ENCODE measurements at regions not wholly inside any gene's neighbourhood (a gene's known extent, or its start where the extent isn't known, plus 50 kb on each side); places are given as distances from the start of the nearest gene placed in this dataset.

DNA sequence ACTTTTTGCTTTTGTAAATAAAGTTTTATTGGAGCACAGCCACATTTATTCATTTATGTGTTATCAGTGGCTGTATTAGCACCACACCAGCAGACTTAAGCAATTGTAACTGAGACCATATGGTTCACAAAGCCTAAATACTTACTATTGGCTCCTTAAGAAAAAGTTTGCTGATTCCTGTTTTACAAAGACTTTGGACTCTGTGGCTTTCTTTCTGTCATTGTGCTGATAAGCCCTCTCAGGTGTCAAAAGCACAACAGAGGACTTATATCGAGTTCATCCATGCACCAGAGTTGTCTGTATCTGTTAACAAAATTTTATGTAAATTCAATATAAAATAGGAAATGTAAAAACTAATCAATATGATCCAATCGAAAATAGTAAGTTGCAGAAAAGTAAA, 55.6 kb upstream of the PCSK5 start:
- Histone ChIP-seq H3K27ac (ENCODE audit: low read depth in 2 of 2, low read length in 1 of 2) (no peak overlapping the region), H3F3A (replicated peaks; ENCODE audit: insufficient read depth) (no peaks in the 10 kb centered on the region), H4K20me1 (ENCODE audit: insufficient read depth) (no peaks in the 10 kb centered on the region), H3K9me2 (no peaks in the 10 kb centered on the region), H3K4me1 (ENCODE audit: control insufficient read depth in 1 of 2, insufficient read depth in 2 of 2, low read depth in 1 of 2, low read length in 1 of 2) (no peaks in the 10 kb centered on the region), H3K4me2 (no peak overlapping the region), H3K36me3 (replicated peaks in 1 of 2; ENCODE audit: control insufficient read depth in 1 of 2, insufficient read depth in 2 of 2, low read length in 1 of 2) (no peaks in the 10 kb centered on the region), H3K27me3 (ENCODE audit: insufficient read depth) (no peaks in the 10 kb centered on the region), H3K9me3 (no peaks in the 10 kb centered on the region), H3K4me3 (ENCODE audit: low read depth in 2 of 2, low read length in 1 of 2) (no peak overlapping the region), H3K79me2 (ENCODE audit: insufficient read depth) (no peaks in the 10 kb centered on the region), H2AFZ (ENCODE audit: low read depth) (no peak overlapping the region), H3K9ac (no peak overlapping the region)
- WGBS (ENCODE audit: low lambda C conversion rate): 0% methylated on average over 2 of the region's 2 CpGs
- POLR2A ChIA-PET: no interaction called here
- CTCF ChIA-PET: no interaction called here
- TF ChIP-seq TEAD4 (IDR thresholded peaks at IDR 0.05; ENCODE audit: borderline replicate concordance, insufficient read depth) (no peak), GATA2 (CRISPR knock-in tag; IDR thresholded peaks at IDR 0.05) (no peak)
- DNase-seq: no peak

Small RNAs in the stretch of these regions (small RNA-seq; reads per million reads assigned to genes)
- gene RNU6-1228P: 0 reads per million in 7 experiments
